ENCODE measurements at regions not wholly inside any gene's neighbourhood (a gene's known extent, or its start where the extent isn't known, plus 50 kb on each side); places are given as distances from the start of the nearest gene placed in this dataset.

DNA sequence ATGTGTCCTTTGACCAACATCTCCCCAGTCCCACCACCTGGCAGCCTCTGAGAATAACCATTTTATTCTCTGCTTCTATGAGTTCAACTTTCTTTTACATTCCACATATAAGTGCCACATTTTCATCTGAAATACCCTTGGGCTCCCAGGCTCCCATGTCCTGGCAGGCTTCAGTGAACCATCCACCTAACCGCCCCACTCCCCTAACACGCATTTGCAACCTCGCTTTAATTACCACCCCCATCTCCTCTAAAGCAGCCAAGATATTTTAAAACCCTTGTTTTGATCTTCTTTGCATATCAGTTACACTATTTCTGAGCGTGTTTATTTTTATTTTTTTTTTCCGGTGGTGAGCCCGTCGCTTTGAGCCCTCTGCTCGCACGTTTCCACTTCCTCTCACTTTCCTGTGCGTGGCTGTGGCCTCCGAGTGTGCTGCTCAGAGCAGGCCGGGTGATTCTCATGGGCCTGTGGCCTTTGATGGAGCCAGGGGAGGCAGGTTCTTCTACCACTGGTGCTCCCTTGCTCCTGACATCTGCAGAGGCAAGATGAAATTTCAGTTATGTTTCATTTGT is 195.4 kb upstream of the LPP start:
- no peak for DNase-seq

DNA sequence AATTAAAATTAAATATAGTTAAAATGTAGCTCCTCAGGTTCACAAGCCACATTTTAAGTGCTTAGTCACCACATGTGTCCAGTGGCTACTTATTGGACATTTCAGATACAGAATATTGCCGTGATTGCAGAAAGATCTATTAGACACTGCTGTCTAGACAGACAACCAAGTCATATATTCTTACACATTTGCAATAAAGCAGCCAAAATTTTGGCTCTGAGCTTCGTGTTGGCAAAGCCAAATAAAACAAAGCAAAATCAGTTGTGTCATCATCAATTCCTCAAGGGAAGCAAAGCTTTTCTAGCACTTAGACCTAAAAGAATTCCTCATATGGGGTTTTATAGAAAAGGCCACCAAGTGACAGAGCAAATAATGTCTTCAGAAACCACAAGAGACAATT is 193.1 kb upstream of the LPP start:
- no peak for DNase-seq

DNA sequence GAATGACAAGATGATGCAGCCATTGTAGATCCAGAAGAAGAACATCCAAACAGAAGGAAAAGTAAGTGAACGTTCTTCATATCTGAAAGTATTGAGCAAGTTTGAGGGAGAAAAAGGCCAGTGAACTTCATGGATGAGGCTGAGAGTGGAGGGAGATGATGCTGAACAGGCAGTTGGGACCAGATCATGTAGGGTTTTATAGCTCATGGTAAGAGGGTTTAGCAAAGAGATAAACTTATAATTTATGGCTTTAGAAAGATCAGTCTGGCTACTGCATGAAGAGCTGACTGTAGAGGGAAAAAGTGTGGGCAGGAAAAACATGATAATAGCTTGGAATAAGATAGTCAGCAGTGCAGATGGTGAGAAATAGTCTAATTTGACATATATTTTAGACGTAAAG is 192.6 kb upstream of the LPP start:
- DNase-seq: no peak

DNA sequence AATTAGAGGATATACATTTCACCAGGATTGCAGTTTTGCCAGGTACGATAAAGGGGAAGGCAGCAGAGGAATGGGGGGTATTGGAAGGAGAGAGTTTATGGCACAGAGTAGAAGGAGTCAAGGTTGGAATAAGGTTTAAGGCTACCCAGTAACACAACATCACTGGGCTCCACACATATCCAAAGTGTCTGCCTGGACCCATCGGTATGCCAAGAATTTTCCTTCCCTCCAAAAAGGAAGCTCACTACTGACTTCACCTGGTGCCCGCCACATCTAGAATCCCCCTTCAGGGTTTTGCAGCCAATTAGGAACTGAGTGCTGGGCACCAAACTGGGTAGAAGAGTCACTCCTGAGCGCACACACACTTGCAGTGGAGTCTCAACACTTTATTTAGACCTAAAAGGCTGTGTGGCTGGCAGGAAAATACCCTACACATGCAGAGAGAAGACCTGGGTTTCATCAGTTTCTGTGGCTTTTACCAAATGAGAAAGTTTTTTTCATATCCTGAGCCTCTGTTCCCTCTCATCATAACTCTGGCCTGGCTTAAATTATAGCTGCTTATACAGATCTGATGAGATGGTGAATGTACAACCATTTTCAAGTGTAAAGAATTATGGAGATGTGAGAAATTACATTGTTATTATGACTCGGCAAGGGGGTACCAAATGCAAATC is 190.8 kb upstream of the LPP start:
- DNase-seq: no peak

DNA sequence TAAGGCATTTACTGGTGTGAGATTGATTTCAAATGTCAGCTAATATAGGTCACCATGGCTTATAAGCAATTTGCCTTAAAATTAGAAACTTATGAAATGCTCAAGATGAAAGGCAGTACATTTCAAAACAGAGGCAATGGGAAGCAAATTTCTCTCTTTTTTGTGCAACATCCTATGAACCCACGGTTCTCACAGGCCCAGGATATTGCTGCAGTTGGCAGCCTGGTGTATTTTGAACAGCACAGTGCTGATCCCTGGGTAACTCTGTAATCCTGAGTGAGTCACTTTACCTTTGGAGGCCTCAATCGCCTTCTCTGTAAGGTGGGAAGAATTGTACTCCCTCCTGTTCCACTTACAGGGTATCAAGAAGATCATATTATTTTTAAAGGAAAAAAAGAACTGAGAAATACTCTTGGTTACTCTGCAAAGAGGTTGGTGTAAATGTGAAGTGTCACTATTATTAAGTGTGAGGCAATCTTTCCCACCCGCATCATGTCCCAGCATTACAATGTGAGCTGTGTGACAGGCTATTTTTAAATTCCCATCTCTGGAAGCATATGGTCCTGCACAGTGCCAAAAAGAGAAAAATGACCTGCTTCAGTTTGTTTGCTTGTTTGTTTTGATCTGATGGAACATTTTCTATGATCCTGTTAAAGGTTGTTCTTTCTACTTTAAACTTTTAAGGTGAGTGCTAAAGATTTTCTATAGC is 190.1 kb upstream of the LPP start:
- DNase-seq: no peak

DNA sequence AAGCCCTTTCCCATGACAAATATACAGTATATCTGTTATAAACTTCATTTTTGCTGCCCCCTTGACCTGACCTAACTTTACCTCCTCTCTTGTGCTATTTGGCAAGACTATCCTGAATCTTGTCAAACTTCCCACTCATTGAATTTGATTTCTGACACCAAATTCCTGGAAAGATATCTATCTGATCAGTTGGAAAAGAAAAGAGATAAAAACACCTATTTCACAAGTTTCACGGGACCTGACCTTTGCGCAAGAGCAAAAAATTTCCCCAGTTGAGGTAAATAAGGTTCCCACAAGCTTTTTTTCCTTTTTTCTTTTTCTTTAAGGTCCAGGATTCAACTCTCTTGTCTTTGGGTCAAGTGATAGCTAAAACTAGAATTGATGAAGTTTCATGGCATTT is 189.2 kb upstream of the LPP start:
- DNase-seq: no peak

DNA sequence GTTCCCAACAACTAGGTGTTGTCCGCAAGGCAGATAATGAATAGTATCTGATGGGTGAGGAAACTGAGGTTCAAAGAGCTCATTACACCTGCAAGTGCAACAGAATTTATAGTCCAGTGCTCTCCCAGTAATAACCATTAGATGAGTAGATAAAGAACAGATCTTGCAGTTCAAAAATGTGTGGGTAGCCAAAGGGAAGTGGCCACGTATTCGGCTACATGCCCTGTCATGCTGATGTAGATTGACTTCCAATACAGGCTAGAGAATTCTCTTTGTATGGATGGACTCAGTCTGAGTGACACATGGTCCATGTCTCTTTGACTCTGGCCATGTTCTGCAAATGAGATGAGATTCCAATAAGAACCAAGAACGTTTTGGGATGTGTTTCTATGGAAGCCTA is 187.9 kb upstream of the LPP start:
- DNase-seq: no peak

DNA sequence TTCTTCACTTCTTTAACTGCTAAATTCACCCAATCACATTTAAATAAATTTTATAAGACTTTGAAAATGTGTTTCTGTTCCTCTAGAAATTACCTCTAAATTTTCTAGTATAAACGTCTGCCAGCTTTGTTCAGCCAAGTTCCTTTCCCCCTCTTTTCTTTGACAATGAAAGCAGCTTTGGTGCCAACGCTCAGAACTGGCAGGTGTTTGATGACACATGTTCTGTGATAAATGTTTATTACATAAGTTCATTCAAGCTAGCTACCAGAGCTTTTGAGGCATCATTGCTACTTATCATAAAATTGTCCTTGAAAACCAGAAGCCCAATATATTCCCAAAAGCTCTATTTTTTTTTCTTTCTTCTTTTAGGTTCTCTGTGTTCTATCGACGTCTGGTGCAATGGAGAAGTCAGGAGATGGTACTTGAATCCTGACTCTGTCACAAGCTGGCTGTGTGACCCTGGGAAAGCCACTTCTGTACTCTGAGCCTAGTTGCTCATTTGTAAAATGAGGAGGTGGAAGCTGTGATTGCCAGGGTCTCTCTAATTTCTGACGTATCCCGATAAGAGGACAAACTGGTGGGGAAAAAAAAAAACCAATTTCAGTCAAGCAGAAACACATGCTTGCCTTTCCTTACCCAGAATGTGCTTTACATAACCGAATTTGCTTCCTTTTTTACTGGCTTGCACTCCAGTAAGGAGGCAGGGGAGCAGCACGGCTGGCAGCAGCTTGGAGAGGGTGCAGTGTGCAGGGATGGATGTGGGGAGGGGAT is 187.1 kb upstream of the LPP start:
- DNase-seq: no peak

DNA sequence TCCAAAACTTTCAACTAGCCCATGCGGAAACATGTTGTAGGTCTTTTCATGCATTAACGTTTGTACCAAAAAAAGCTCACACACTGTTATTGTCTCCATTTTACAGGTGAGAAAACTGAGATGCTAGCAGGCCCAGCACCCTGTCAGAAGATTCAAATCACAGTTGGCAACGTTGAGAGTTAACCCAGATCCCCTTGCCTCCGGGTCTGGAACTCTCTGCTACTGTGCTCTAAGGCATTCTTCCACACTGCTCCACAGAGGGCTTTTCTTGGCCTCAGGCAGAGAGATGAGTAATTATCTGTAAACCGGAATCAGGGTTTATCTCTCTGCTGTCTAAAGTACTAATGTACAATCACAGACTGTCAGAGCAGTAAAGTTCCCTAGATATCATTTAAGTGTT is 186.0 kb upstream of the LPP start:
- no peak for DNase-seq

DNA sequence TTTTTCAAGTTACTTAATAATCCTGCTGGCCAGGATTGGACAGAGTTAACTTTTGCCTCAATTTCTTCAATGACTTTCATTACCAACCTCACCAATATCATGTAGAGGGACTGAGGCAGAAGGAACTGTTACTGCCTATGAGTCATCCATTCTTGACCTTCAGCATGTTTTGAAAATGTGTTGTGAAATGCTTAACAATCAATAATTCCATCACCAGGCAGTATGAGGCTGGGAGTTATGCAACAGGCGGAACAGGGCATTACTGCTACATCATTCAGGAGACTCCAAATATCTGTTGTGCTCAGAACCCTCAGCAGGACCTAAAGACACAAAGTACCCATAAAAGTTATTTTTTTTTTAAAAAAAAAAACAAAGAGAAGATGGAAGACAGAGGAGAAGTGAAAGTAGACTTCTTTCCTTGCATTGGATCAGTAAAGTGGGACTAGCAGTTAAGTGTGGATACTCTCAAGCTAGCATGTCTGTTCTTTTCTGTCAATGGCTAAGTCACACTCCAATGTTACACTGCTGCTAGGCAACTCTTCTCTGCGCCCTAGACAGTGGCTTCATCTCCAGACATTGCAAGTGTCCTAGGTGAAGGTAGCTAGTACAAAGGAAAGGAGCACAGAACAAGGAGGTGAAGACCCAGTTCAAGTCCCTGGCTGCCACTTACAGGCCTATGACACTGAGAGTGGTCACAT is 184.9 kb upstream of the LPP start:
- no peak for DNase-seq

DNA sequence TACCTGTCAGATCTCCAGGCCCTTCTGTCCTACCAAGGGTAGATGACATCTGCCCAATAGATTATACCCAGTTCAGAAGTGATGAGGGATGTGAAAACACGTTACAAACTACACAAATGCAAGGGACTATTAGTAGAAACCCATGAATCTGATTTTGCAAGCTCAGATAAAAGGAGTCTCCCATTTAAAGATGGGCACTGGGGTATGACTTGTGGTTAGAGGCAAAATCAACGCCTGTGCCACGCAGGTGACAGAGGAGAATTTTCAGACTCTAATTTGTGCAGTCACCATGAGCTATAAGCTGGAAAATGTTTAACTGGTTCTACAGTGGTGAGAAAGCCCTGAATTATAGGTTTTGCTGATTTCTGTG is 184.4 kb upstream of the LPP start:
- no peak for DNase-seq

DNA sequence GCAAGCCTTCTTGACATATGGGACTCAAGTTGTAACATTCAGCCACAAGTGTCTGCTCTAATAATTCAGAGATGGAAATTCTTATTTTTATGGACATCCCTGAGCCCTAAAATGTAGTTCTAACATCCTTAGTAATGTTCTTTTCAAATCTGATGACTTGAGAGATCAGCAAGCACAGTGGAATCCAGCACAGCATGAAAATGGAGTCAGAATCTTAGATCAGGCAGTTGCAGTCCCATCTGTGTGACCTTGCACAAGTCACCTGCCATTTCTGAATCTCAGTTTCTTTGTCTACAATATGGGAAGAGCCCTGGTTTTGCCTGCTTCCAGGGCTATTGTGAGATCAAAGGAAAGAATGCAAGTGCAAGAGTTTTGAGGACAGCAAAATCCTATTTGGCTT is 183.9 kb upstream of the LPP start:
- DNase-seq: no peak

DNA sequence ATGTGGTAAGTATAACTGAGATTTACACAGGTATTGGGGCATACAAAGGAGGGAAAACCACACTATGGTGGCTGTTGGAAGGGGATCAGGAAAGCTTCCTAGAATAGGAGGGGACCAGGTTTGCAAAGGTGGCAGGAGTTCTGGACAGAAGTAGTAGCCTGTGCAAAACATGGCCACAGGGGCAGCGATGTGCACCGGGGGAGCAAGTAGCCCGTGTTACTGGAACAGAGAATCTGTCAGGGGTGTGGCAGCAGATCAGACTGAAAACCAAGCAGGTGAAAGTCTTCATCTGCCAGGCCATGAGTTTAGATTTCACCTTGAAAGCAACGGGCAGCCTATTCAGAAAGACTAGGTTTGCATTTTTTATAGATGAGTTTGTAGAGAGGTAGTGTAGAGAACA is 182.3 kb upstream of the LPP start:
- no peak for DNase-seq

DNA sequence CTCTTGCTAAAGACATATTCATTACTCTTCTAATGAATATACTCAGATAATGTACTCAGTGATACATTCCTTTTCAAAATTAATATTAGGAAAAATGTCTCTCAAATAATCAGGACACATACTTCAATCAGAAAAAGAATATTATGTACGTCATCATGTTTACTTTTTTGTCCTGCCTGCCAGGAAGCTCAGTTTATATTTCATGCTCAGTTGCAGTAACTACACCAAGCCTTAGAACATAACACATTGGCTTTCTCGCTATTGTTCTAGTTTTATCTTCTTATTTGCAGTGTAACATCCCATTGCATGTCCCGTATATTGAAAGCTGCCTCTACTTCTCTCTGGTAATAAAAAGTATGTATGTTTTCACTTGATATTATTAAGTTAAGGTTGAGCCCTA is 181.5 kb upstream of the LPP start:
- DNase-seq: no peak

DNA sequence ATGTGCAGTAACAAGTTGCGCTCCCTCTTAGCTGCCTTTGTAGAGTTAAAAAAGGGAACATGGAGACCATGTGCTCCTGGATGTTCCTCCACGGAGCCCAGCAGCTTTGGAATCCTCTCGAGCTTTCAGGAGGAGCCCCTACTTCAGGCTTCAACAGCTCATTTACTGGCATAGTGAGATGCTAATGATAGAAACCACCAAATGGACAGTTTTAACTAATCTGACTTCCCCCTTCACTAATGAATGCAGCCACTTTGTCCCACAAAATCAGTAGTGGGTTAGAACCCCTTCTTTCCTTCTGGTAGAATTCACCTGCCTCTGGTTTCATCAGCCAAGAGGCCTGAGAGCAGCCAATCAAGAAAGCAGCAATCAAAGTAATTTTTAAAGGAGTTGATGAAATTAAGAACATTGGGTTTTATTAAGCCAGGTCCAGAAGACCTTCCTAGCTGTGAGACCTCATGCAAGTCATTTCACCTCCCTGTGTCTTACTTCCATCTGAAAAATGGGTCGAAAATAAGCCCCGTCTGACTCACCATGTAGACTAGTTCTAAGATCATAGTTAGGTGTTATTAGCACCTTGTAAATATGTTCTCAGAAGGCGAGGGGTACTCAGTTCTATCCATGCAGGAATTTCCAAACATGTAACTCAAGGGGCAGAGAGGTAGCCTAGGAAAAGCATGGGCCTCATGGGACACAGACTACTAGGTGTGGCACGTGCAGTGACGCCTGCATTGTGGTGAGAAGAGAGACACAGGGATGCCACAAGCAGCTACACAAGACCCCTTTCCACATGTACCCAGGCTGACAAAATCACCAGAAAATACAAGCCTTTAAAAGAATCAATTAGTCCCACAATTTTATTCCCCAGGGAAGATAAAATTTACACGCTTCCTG is 179.7 kb upstream of the LPP start:
- no peak for DNase-seq

DNA sequence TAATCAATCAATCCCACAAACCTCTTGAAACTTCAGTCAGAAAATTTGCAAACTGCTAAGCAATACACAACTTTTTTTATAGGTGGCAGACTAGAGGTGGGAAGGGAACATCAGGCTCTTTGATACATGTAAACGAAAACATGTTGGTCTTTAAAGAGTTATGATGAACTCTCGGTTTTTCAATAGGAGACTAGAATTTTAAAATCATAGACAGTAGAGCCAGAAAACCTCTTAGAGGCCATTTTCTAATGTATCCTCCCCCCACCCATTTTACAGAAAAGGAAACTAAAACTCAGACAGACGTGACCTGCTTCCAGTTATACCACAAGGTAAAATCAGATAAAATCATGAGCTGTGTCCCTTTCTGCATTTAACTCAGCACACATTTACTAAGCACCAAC is 179.1 kb upstream of the LPP start:
- DNase-seq: no peak

DNA sequence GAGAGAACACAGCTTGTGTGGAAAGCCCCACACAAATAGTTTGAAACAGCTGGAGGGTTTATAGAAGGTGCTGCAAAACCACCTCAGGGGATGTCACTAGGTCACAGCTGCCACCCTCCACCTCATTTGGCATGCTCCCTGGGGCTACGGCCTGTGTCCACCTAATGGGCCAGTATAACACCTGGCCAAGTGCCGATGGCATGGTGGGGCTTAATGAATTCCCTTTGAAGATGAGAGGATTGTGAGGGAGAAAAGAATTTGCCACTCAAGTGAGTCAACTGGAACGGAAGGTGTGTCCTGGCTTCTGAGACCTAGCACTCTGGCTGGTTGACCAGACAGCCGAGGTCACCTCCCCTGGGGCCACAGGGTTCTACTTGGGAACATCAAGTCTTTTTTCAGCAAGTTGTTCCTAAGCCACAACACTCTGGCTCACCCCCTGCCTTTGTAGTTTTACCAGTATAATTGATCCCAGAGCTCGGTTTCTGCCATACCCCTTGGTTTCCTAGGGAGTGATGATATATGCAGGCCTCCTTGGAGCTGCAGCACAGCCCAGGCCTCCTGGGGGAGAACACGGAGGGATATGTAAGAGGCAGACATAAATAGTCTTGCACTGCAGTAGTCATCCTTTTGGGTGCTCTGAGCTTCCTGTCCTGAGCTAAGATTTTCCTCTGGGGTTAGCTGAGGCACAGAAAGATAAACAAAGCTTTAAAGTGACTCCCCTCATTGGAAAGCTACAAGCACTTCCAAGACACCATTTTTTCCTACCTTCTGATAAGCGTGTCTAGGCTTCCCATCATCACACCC is 178.2 kb upstream of the LPP start:
- DNase-seq: no peak

DNA sequence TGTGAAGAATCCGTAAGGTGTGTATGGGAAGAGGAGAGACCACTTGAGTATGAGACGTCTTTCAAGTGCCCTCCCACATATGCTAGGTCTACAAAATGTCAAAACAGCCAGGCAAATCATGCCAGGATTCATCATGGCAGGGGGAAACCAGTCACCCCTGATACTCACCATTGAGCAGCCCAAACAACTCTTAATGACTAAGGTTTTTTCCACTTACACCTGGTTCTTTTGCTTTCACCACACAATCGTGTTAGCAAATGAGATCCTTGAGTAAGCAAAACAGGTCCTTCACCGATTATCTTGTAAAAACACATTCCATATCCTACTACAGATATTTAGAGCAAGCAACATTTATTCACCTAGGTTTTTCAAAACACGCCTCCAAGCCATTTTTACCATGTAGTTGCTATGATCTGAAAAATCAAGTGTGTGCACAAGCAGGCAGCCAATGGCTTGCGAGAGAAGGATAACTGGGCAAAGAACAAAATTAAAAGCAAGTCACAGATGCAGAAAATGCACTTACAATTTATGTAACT is 177.5 kb upstream of the LPP start:
- no peak for DNase-seq

DNA sequence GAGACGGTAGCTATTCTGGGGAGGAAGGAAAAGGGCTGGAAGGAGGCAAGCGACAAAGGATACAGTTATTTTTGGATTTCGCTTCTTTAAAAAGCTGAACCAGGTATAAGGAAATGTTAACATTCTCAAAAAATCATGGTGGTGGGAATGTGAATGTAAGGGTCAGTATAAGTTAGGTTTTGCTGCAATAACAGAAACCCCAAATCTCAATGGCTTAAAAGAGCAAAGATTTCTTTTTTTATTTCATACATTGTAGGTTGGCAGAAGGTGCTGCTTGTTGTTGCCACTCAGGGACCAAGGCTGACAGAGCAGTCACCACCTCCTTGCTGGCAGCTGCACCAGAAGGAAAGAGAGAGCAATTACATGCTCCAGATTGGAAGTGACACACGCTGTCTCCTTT is 176.3 kb upstream of the LPP start:
- DNase-seq: no peak

DNA sequence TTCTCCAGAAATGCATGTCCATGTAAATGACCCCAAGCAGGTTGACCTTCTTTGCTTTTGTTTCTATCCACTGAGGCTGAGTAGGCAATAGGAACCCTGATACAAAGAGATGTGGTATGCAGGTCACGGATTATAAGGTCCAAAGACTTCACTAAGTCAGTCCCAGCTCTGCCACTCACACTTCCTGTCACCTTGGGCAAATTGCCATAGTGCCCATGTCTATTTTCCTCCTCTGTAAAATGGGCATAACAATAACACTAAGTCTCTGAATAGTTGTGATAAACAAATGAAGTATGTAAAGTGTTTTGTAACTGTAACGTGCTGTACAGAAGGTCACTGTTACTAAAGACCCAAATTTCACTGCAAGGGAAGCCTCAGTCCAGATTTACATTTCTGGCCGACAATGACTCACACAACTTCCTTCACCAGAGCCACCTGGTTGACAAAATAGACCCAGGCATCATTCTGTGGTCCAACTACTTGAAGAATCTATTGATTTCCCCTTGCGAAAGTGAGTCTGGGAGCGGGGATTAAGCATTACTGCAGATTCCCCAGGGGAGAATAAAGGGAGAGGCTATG is 175.4 kb upstream of the LPP start:
- DNase-seq: no peak

DNA sequence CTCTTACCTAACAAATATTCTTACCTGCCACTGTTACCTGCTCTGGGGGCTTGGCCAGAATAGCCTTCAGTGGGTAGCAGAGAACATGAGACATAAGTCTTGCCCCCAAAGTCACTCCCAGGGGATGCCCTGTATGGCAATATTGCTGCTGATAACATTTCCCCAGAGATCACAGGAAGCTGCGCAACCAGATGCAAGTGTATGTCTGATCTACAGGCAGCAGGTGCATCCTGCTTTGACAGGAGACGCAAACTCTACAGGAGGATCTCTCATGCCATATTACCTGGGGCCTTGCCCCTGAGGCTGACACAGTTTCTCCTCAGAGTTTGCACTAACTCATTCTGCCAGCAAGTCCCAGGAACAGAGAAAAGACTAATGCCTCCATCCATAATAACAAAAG is 174.4 kb upstream of the LPP start:
- DNase-seq: no peak

Data from NCI-H82 (cell line).